CD4-positive, alpha-beta T cell treated with Interleukin-12 subunit alpha and Interleukin-12 subunit beta, for 1 hour (primary cell): ENCODE measurements at regions not wholly inside any gene's neighbourhood (a gene's known extent, or its start where the extent isn't known, plus 50 kb on each side); places are given as distances from the start of the nearest gene placed in this dataset.
"Not testable (repeated sequence)": the region's sequence is repeated elsewhere in the genome, so short reads cannot be mapped to it uniquely, and the experiment has no call there.

Experiments
- DNase-seq: peaks from one replicate; pipeline ENCODE4 v3.0.0-alpha.2; 2020

DNA sequence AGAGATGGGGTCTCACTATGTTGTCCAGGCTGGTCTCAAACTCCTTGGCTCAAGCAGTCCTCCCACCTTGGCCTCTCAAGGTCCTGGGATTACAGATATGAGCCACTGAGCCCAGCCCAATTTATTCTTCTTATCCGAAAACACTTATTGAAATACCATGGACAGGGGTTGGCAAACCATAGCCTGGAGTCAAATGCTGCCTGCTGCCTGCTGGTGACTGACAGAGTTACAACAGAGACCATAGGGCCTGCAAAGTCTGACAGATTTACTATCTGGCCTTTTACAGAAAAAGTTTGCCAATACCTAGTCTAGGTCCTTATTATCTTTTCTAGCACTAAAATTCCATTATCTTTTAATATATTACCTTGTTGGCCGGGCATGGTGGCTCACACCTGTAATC is 87.1 kb upstream of the ZNF281 start:
- no peak for DNase-seq

DNA sequence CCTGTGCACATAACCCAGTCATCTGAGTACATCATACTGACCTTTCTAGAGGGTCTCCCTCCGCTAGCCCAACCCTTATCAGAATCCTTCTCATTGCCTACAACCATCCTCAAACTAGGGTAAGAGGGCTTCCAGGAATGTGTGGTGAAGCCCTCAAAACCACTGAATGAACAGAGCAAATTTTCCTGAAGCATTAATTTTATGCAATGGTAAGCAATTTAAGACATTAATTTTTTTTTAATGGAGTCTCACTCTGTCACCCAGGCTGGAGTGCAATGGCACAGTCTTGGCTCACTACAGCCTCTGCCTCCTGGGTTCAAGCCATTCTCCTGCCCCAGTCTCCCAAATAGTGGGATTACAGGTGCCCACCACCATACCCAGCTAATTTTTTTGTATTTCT is 86.1 kb upstream of the ZNF281 start:
- DNase-seq: no peak

DNA sequence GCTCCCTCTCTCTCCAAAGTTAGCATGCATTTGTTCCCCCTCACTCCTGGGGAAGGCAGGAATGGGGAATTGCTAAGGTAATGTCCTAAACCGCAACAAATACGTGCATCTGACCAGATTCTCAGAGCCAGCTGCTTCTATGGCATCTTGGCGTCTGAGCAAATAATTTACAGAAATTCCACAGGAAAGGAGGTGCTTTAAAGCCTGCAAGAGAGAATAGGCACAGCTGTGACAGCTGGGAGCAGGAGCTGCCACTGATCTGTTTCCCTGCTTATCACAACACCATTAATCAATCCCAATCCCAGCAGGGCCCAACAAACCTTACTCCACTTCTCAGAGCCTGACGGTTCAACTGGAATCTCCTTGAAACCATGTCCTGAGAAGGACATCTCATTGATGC is 83.5 kb upstream of the ZNF281 start:
- DNase-seq: no peak

DNA sequence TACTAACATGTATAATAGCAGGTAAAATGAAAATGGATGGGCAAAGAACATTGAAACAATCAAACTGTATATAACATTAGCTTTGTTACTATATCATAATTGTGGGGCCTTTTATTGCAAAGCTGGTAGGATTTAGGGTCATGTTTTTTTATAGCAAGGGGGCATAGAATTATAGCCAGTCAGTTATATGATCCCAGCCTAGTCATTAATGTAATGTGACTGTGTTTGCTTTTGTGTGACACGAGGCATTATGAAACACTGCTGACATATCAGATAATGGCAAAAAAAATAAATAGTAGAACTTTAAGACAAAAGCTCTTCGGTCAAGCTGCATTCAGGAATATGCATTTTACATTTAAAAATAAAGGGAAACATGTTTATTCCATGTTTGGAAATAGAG is 81.3 kb upstream of the ZNF281 start:
- no peak for DNase-seq

DNA sequence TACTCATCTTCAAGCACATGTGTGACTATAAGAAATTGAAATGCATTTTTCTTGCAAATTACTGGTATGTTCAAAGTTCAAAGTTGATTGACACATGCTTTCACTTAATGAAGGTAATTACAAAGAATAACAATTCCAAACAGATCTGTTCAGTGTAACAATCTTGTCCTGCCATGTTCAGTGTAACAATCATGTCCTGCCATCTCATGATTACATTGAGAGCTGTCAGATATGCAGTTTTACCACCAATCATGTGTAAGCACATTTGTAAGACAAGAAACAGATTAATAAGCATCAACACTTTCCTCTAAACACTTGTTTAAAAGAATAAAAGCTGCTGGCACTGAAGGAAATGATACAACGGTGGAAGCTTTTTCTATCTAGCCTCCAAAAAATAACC is 80.3 kb upstream of the ZNF281 start:
- DNase-seq: no peak

DNA sequence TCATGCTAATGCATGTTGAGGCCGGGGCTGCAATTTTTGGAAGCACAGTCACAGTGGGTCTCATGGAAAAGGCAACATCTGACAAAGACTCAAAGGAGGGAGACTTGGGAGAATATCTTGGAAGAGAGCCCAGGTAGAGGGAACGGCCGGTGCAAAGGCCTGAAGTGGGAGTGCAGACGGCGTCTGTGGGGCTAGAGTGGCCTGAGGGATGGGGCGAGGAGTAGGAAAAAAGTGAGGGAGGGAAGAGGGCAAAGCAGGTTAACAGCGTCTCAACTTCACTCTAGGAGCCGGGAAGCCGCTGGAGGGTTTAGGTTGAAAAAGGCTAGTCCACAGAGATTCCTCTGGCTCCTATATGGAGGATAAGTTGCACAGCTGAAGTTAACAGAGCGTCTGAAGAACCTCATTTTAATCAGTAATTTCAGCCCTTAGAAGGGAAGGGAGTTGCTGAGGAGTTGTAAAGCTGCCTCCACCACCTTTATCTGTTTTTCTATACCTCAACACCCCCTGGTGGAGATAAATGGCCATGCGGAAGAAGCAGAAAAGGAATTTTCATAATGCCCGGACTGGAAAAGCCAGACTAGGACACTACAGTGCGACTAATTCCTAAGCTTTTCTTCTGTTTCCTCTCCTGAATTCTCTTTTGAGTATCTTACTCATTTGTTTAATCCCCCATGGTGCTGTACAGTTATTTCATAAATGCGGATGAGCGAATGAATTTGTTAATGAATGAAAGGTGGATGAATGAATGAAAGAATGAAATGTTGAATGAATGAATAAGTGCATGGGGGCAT is 78.7 kb upstream of the ZNF281 start:
- DNase-seq: peak; percentile 56

DNA sequence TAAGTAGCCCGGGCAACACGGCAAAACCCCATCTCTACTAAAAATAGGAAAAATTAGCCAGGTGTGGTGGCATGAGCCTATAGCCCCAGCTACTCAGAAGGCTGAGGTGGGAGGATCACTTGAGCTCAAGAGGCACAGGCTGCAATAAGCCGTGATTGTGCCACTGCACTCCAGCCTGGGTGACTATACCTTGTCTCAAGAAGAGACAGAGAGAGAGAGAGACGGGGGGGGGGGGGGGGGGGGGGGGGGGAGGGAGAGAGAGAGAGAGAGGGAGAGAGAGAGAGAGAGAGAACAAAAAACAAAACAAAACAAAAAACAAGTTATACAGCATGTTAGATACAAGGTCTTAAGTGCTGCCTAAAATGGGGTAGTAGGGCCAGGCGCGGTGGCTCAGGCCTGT is 77.8 kb upstream of the ZNF281 start:
- DNase-seq: no peak

DNA sequence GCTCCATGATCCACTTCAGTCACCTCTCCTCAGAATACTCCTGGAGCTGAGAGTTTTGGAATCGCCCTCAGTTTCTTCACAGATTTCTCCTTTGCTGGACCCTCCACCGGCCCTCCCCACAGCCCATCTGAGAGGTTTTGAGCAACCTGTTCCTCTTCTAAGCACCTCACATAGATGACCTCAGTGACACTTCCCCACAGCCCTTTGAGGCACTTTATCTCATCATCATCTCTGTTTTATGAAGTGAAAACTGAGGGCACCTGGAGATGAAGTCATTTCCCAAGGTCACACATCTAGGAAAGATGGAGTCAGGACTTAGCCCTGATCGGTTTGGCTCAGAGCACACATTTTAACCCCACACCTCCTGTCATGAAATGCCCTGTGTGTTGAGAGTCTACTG is 76.8 kb upstream of the ZNF281 start:
- no peak for DNase-seq

DNA sequence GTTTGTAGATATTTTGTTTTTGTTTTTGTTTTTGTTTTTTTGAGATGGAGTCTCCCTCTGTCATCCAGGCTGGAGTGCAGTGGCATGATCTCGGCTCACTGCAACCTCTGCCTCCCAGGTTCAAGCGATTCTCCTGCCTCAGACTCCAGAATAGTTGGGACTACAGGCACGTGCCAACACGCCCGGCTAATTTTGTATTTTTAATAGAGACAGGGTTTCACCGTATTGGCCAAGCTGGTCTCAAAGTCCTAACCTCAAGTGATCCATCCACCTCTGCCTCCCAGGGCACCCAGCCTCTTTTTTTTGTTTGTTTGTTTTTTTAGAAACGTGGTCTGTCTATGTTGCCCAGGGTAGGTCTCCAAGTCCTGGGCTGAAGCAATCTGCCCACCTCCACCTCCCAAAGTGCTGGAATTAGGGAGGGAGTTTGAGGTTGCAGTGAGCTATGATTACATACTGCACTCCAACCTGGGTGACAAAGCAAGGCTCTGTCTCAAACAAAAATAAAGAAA is 74.7 kb upstream of the ZNF281 start:
- DNase-seq: not testable (repeated sequence)

DNA sequence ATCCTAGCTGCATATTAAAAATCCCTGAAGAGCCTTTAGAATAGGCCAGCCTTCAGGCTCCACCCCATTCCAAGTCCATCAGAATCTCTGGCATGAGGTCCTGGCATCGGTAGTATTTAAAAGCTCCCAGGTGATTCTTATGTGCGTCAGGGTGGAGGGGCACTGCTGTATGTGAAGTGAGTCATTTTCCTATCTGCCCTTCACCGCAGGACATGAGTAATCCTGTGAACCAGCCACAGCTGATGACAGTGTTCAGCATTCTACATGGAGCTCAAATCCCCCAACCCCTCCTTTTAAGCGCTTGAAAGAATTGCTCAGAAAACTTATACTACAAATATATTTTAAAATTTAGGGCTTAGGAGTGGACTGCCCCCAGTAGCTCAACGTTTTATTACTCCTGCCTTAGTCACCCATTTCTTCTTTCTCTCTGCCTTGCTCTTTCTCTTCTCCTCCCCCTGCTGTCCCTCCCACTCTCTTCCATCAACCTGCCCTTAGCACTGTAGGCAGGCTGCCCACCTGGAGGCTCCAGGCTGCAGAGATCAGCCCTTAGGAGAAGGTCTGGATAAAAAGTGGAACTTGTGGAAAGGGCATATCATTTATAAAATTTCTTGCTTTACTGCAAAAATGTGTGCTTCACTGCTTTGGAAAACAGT is 73.8 kb upstream of the ZNF281 start:
- DNase-seq: peak; percentile 19

DNA sequence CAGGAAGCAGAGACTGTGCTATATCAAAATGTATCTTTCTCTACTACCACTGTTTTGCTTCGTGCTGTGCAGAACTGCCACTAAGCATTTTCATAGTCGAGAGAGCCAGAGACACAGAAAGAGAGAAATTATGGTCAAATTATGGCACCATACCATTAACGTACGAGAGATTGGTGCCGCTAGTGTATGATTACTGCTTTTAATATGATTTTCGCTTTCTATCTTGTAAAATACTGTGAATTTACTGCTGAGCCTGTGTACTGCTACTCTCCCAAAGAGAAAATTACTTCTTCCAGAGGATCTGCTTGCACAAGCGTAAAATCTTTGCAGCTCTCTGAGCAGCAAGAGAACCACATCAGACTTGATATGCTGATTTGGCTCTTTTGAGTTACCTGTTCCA is 71.1 kb upstream of the ZNF281 start:
- DNase-seq: no peak

DNA sequence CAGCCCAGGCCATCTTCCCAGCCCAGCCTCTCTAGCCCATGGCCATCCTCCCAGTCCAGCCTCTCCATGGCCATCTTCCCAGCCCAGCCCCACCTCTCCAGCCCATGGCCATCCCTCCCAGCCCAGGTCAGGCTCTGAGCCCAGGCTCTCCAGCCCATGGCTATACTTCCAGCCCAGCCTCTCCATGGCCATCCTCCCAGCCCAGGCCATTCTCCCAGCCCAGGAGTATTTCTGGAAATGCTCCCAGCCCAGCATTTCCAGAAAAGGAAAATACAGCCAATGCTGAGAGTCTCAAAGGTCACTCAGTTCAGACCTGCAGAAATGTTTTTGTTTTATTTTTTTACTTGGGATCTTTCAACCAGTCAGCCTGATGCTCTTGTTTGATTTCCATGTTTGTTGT is 70.0 kb upstream of the ZNF281 start:
- DNase-seq: no peak

DNA sequence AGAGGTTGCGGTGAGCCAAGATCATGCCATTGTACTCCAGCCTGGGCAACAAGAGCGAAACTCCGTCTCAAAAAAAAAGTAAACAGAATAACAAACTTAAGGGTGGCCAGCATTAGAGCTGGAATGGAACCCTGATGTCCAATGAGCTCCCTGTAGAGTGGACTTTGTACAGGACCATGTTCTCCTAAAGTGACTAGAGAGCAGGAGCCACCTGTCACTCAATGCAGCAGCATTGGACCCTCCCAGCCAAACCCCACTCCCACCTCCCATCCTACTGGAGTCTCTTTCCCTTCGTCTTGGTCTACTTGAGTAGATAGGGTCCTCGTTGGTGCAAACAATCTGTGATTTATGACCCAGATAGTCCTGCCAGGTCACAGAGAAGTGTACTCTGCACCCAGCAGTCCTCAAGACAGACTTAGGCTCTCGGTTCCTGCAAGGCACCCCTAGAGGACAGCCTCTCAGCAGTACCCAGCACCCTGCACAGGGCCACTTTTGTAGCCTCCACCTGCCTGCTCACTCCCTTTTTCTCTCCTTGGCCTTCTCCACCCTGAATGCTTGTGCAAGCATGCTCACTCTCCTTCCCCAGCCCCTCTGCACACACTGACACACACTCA is 69.2 kb upstream of the ZNF281 start:
- no peak for DNase-seq

DNA sequence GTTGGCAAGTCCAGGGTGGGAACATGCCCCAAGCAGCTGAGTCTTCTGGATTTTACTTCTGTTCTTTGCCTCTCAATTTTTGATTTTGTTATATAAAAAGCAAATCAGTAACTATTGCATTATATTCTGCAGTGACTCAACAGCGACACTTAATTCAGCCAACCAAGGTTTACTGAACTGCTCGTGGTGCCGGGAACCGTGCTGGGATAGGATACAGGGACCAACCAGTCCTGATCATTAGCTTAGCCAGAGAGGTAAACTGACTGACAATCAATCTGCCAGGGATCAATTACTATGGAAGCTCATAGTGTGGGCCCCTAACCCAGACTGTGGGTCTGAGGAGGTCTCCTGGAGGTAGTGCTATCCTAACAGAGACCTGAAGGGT is 68.4 kb upstream of the ZNF281 start:
- no peak for DNase-seq

DNA sequence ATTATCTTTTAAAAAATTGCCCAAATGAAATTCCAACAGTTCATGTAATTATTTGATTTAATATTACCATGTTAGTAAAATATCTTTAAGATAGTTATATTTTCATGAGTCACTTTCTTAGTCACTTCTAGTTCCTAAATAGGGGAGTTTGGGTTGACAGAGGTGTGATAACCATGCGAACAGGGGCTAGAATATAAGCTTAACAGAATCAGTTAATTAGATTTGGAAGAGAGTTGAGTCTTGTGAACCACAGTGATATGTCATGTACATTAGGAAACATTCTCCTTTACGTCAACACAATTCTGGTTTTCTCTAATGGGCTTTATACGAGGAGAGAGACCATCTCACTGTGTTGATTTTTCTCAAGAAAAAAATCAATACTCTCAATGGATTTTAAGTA is 64.8 kb upstream of the ZNF281 start:
- DNase-seq: no peak

DNA sequence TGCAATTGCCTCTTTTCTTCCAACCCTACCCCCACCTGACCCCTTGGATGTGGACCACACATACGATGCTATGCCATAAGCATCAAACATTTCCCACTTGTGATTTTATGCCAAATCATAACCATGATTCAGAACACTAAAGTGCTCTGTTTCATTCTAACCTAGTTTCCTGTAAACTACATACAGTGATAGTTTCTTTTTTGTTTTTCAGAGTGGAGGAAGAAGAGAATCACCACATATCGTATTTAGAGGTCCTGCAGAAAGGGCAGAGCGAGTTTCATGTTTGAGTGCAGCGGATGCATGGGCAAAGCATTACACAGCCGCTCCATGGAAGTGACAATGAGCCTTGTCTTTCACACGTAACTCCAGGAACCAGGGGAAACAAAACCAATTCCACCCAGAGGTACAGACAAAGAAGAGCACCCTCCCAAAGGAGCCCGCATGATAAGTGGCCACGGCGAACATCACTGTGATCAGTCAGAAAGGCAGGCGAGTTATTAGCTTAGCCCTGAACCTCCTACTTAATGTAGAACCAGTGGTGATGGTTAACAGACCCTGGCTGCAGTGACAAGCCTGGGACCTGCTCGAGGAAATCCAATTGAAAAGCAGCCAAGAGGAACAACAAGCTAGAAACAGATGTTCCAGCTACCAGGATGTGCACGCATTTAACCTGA is 64.0 kb upstream of the ZNF281 start:
- peak; percentile 18 for DNase-seq

DNA sequence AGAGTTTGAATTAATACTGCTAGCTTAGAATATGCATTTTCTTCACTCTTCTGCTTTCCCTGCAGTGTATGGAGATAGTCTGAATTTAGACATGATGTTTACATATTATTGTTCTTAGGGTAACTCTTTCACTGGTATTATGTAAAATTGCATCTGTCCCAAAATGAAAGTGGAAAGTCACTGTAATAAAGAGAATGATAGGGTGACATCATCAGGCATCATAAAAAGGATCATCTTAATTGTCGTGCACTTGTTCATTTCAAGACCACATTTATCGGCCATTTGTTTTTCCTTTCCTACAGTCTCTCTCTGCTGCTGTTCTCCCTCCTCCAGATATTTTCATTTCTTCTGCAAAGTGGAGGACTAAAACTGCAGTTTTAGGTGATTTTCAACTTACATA is 61.9 kb upstream of the ZNF281 start:
- no peak for DNase-seq

DNA sequence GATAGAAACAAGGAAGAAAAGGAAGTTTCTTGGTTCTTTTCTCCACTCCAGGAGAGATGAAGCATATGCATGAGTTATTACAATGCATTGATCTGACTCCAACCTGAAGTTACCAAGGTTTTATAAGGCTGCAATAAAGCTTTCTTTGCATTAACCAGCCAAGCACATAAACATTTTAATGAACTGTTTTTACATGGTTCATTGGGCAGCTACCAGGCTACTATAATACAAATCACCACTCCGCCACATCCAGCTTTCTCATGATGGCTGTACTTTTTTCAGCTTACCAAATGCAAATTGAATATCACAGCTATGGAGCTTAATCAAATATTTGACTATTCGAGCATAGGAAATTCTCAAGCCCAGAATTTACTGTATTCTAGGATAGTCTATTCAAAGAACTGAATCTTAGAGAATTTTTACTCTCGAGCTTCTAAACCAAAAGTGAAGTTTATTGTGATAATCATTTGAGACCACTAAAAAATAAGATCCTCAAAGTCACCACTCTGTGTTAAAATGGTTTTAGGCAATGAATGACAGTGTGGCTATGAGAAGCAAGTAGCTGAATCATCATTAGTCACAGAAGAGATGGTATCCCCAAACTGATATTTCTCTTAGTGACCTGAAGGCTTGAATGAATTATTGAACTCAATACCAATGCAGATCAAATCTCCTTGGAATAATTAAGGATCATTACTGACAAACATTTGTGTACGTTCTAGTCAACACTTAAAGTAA is 58.6 kb upstream of the ZNF281 start:
- no peak for DNase-seq

DNA sequence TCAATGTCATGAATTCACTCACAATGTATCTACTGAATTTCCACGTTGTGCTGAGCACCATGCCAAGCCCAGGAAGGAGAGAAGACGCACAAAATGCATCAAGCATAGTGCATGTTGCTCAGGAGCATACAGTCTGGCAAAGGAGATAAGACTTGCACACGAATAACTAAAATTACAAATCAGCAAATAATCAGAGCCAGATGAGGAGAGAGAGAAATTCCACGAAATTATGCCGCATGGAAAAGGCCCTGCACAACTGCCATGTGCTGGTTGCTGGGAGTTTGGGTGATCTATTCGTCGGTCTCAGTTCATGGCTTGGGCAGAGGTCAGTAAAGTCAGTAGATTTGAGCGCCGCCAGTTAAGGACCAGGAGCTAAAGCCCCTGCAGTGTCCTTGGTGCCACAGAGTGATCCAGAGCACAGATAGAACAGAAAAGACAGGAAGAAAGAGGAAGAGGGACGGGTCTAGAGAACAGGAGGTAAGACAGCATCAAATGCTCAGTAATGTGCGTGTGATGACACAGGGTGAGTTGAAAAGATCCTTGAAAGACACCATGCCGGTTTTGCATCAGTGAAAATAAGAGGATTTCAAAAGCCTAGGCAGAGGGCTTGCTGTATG is 55.1 kb upstream of the ZNF281 start:
- no peak for DNase-seq
